ENCODE measurements at regions not wholly inside any gene's neighbourhood (a gene's known extent, or its start where the extent isn't known, plus 50 kb on each side); places are given as distances from the start of the nearest gene placed in this dataset.

- TF ChIP-seq, protein P1, sequence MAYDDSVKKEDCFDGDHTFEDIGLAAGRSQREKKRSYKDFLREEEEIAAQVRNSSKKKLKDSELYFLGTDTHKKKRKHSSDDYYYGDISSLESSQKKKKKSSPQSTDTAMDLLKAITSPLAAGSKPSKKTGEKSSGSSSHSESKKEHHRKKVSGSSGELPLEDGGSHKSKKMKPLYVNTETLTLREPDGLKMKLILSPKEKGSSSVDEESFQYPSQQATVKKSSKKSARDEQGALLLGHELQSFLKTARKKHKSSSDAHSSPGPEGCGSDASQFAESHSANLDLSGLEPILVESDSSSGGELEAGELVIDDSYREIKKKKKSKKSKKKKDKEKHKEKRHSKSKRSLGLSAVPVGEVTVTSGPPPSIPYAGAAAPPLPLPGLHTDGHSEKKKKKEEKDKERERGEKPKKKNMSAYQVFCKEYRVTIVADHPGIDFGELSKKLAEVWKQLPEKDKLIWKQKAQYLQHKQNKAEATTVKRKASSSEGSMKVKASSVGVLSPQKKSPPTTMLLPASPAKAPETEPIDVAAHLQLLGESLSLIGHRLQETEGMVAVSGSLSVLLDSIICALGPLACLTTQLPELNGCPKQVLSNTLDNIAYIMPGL (CRISPR knock-in tag; IDR thresholded peaks at IDR 0.05), result no peak
Observed at GRCh38 chrX:20596856-20597255, 330.1 kb upstream of the RPS6KA3 start (continued).

- no peaks in the 10 kb centered on the region for H3K27me3 Mint-ChIP-seq (ENCODE audit: low read depth)
- no peak overlapping the region for H3K4me3 Mint-ChIP-seq
- peak; percentile 8 for DNase-seq (ENCODE audit: low spot score)
- POLR2A ChIA-PET, result no interaction called here
- H3K4me1 Mint-ChIP-seq, result peaks cover 15% of the 10 kb centered on the region
- TF ChIP-seq JUN (CRISPR knock-in tag; IDR thresholded peaks at IDR 0.05), result no peak
- ATAC-seq, result peak; percentile 78
- CTCF ChIA-PET, result interaction anchor here (0.5 kb wide), 1 partner anchor 1385 kb away, joined by 3 read pairs; no protein-coding TSS in a partner anchor
- H3K27ac Mint-ChIP-seq, result no peak overlapping the region
- H3K36me3 Mint-ChIP-seq, result no peaks in the 10 kb centered on the region
- H3K9me3 Mint-ChIP-seq, result no peaks in the 10 kb centered on the region
Observed at GRCh38 chrX:20595928-20596575, 329.3 kb upstream of the RPS6KA3 start.

DNA sequence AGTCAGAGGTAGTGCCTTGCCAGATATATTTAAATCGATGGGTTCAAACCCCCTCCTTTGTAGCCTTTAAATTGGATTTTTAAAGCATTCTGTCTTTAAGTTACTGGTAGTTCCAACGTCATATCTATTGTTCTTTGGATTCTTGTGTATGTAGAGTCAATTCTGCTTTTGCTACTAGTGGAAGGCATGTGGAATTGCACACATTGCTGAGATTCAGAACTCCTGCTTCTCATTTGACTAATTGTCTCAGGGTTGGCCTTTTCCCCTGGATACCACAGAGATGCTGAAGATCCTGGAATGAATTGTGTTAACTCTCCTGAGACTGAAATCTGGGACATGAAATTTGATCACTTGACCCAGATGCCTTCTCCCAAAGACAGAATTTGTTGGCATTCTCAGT lies 328.3 kb upstream of the RPS6KA3 start:
- CTCF ChIA-PET, result no interaction called here
- DNase-seq (ENCODE audit: low spot score), result no peak
- TF ChIP-seq, protein P2, sequence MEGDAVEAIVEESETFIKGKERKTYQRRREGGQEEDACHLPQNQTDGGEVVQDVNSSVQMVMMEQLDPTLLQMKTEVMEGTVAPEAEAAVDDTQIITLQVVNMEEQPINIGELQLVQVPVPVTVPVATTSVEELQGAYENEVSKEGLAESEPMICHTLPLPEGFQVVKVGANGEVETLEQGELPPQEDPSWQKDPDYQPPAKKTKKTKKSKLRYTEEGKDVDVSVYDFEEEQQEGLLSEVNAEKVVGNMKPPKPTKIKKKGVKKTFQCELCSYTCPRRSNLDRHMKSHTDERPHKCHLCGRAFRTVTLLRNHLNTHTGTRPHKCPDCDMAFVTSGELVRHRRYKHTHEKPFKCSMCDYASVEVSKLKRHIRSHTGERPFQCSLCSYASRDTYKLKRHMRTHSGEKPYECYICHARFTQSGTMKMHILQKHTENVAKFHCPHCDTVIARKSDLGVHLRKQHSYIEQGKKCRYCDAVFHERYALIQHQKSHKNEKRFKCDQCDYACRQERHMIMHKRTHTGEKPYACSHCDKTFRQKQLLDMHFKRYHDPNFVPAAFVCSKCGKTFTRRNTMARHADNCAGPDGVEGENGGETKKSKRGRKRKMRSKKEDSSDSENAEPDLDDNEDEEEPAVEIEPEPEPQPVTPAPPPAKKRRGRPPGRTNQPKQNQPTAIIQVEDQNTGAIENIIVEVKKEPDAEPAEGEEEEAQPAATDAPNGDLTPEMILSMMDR (IDR thresholded peaks at IDR 0.05), result peak; percentile 37; the same call in 1 of the 2 replicates
- TF ChIP-seq ZNF121 (CRISPR knock-in tag; IDR thresholded peaks at IDR 0.05), result no peak
- Mint-ChIP-seq H3K4me1 (peaks cover 15% of the 10 kb centered on the region), H3K36me3 (no peaks in the 10 kb centered on the region), H3K27me3 (ENCODE audit: low read depth) (no peaks in the 10 kb centered on the region), H3K27ac (no peak overlapping the region), H3K4me3 (no peak overlapping the region), H3K9me3 (0 out of 2 replicates have a peak, but pooled peaks cover 6% of the 10 kb centered on the region)
- peak; percentile 78 for ATAC-seq
- POLR2A ChIA-PET, result no interaction called here

- ATAC-seq (no peak), DNase-seq (ENCODE audit: low spot score) (no peak)
- H3K9me3 Mint-ChIP-seq, result peaks cover 16% of the 10 kb centered on the region
- POLR2A ChIA-PET, result no interaction called here
- peaks cover 3% of the 10 kb centered on the region; the same call in 1 of the 2 replicates for H3K36me3 Mint-ChIP-seq
- TF ChIP-seq MAX (CRISPR knock-in tag; IDR thresholded peaks at IDR 0.05) (no peak), E2F1 (CRISPR knock-in tag; IDR thresholded peaks at IDR 0.05) (no peak)
- H3K27ac Mint-ChIP-seq, result no peak overlapping the region
- H3K4me3 Mint-ChIP-seq, result no peak overlapping the region
- no peaks in the 10 kb centered on the region for H3K27me3 Mint-ChIP-seq (ENCODE audit: low read depth)
- peaks cover 15% of the 10 kb centered on the region for H3K4me1 Mint-ChIP-seq
- CTCF ChIA-PET, result no interaction called here
Observed at GRCh38 chrX:20593836-20594235, 327.1 kb upstream of the RPS6KA3 start.

DNA sequence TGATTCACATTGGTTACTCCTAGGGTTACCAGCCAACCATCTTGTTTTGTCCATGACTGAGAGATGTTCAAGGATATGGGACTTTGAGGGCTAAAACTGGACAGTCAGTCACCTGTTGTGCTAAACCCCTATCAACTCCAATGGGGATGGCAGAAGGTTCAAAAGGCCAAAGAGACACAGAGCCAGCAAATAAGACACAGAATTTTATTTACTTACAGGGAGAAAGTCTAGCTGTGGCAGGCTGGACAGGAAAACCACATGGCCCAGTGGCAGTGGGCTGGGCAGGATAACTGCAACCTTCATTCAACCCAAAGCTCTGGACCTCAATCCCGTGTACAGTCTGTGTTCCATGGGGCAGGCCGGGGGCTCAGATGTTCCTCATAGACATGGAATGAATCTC lies 326.7 kb upstream of the RPS6KA3 start:
- no peak for ATAC-seq
- H3K4me3 Mint-ChIP-seq, result no peak overlapping the region
- peaks cover 20% of the 10 kb centered on the region for H3K9me3 Mint-ChIP-seq
- ChIA-PET POLR2A (no interaction called here), CTCF (no interaction called here)
- H3K27ac Mint-ChIP-seq, result no peak overlapping the region
- no peaks in the 10 kb centered on the region for H3K27me3 Mint-ChIP-seq (ENCODE audit: low read depth)
- peaks cover 6% of the 10 kb centered on the region for H3K36me3 Mint-ChIP-seq
- no peak for DNase-seq (ENCODE audit: low spot score)
- peaks cover 15% of the 10 kb centered on the region for H3K4me1 Mint-ChIP-seq
- TF ChIP-seq FOXP1 (CRISPR knock-in tag; IDR thresholded peaks at IDR 0.05; ENCODE audit: borderline replicate concordance) (no peak), CREB1 (CRISPR knock-in tag; IDR thresholded peaks at IDR 0.05) (no peak), PREB (CRISPR knock-in tag; IDR thresholded peaks at IDR 0.05; ENCODE audit: borderline replicate concordance) (no peak), ELF4 (CRISPR knock-in tag; IDR thresholded peaks at IDR 0.05; ENCODE audit: low read depth) (no peak), ESRRA (CRISPR knock-in tag; IDR thresholded peaks at IDR 0.05; ENCODE audit: borderline replicate concordance) (no peak), ZNF232 (CRISPR knock-in tag; IDR thresholded peaks at IDR 0.05) (no peak), SP1 (CRISPR knock-in tag; conservative IDR thresholded peaks at IDR 0.05) (no peak), SMAD3 (CRISPR knock-in tag; IDR thresholded peaks at IDR 0.05; ENCODE audit: borderline replicate concordance) (no peak), PRRX2 (CRISPR knock-in tag; IDR thresholded peaks at IDR 0.05) (no peak), ZNF281 (CRISPR knock-in tag; IDR thresholded peaks at IDR 0.05) (no peak), GTF2I (CRISPR knock-in tag; conservative IDR thresholded peaks at IDR 0.05) (no peak), JUN (CRISPR knock-in tag; IDR thresholded peaks at IDR 0.05) (no peak)

All from WTC11 (cell line).